GM10266 (cell line): ENCODE measurements at regions not wholly inside any gene's neighbourhood (a gene's known extent, or its start where the extent isn't known, plus 50 kb on each side); places are given as distances from the start of the nearest gene placed in this dataset.

ENCODE experiments used
- DNase-seq: peaks from one replicate; pipeline ENCODE4 v3.0.0; 2012; ENCODE audit errors: extremely low spot score
- CTCF ChIP-seq: IDR thresholded peaks from 2 replicates; pipeline ENCODE4 v1.5.1; 2012; ENCODE audit warnings: mild to moderate bottlenecking, low read depth; ENCODE audit not compliant: control insufficient read depth, insufficient read depth; ENCODE audit errors: missing control alignments

GRCh38 chr12:23006413-23006812 lies 381.4 kb downstream of the ETNK1 start:
- no peak for DNase-seq
- TF ChIP-seq CTCF, result no peak

GRCh38 chr12:23008623-23009022 lies 383.7 kb downstream of the ETNK1 start:
- no peak for DNase-seq
- no peak for TF ChIP-seq CTCF

- no peak for DNase-seq
- TF ChIP-seq CTCF, result no peak
These were observed 389.8 kb downstream of the ETNK1 start for GRCh38 chr12:23014749-23015148.

GRCh38 chr12:23025372-23026016 lies 400.5 kb downstream of the ETNK1 start:
- DNase-seq, result no peak
- TF ChIP-seq CTCF, result no peak

- no peak for TF ChIP-seq CTCF
- DNase-seq, result no peak
These were observed 403.3 kb downstream of the ETNK1 start for GRCh38 chr12:23028158-23028802.

- no peak for TF ChIP-seq CTCF
- no peak for DNase-seq
These were observed 404.2 kb downstream of the ETNK1 start for GRCh38 chr12:23029185-23029584.

GRCh38 chr12:23039834-23040233 lies 414.9 kb downstream of the ETNK1 start:
- no peak for TF ChIP-seq CTCF
- DNase-seq, result no peak
